Right lobe of liver (tissue), 6 donors: ENCODE measurements at regions not wholly inside any gene's neighbourhood (a gene's known extent, or its start where the extent isn't known, plus 50 kb on each side); places are given as distances from the start of the nearest gene placed in this dataset.
A peak's percentile ranks its signal among the peaks of the same experiment; 100 is the strongest.

Experiments used
- ATAC-seq, 4 donors: fragments of 200-7000 bp; cut with Tn5 transposase; one replicate each; pipeline ENCODE4 v1.9.1; 2020; ENCODE audit warnings: mild to moderate bottlenecking in 4 of 4, moderate library complexity in 4 of 4
- DNase-seq, 3 donors: peaks; one replicate each; pipeline ENCODE4 v3.0.0-alpha.2; 2020
- H3K27ac ChIP-seq, 3 donors: fragments of 200-600 bp; one replicate each; pipeline ENCODE4 v1.8.0; 2022
- H3K27me3 ChIP-seq, 2 donors: fragments of 200-600 bp; one replicate each; pipeline ENCODE4 v1.8.0; 2022
- H3K36me3 ChIP-seq, 4 donors: fragments of 200-600 bp; sonication (generic) in 1 of 4; one replicate each; pipeline versions ENCODE4 v1.5.1 to v1.8.0; 2017 to 2022; ENCODE audit warnings: control low read depth in 1 of 4
- H3K4me1 ChIP-seq, 4 donors: fragments of 200-600 bp; sonication (generic) in 1 of 4; one replicate each; pipeline versions ENCODE4 v1.5.1 to v1.8.0; 2017 to 2022; ENCODE audit warnings: control low read depth in 1 of 4
- H3K4me3 ChIP-seq, 3 donors: fragments of 200-600 bp; one replicate each; pipeline ENCODE4 v1.8.0; 2022
- H3K9me3 ChIP-seq, 4 donors: fragments of 200-600 bp; sonication (generic) in 1 of 4; one replicate each; pipeline versions ENCODE4 v1.5.1 to v1.8.0; 2017 to 2022; ENCODE audit warnings: control low read depth in 1 of 4
- CTCF ChIP-seq, 4 donors: fragments of 200-600 bp in 3 of 4; fragments of 450-650 bp in 1 of 4; IDR thresholded peaks; one replicate each; pipeline versions ENCODE4 v1.5.1 to v1.8.0; 2016 to 2022; ENCODE audit warnings: antibody characterized with exemption in 4 of 4, mild to moderate bottlenecking in 2 of 4
- POLR2A ChIP-seq: fragments of 450-650 bp; IDR thresholded peaks from one replicate; pipeline ENCODE4 v1.6.1; 2017; ENCODE audit warnings: antibody characterized with exemption, mild to moderate bottlenecking
- WGBS: methylation state at CpG from one replicate; pipeline ENCODE4 v1.1.6; 2018; ENCODE audit warnings: low coverage, low lambda C conversion rate; ENCODE audit not compliant: insufficient coverage; ENCODE audit errors: missing lambda C conversion rate; 5-methylcytosine and 5-hydroxymethylcytosine counted together
- intact Hi-C, 2 donors: fragments of 100-400 bp; cut with DNase I; formaldehyde crosslinking; loops; one replicate each; pipeline versions ENCODE4 v1.11.2 to v1.14.1; 2022
- donor health status: DM: no; HTN: yes; CAD: no.
- donor health status: DM: no; HTN: no; CAD: no.
- donor health status: DM: no; HTN: no; CAD: no.
- donor health status: DM: no; HTN: yes; CAD: no.
- donor health status: DM: no; HTN: yes; CAD: no.

GRCh38 chr5:74430631-74431289, 209.8 kb downstream of the ENC1 start:
- no peaks in the 10 kb centered on the region for H3K9me3 ChIP-seq
- DNase-seq, result no peak
- H3K36me3 ChIP-seq, result no peaks in the 10 kb centered on the region
- TF ChIP-seq POLR2A (no peak), CTCF (IDR thresholded peaks at IDR 0.05) (no peak)
- H3K27me3 ChIP-seq, result no peaks in the 10 kb centered on the region
- peak; percentile 25 to 69 (median 57) for ATAC-seq
- peaks cover 0 to 11% (median 0%) of the 10 kb centered on the region in 4 donors for H3K4me1 ChIP-seq
- no peak overlapping the region for H3K4me3 ChIP-seq
- intact Hi-C loops, result no loop called here
- WGBS, result 45% methylated on average over 3 of the region's 4 CpGs
- H3K27ac ChIP-seq, result no peak overlapping the region

- DNase-seq (no peak), ATAC-seq (no peak)
- no peak for TF ChIP-seq CTCF (IDR thresholded peaks at IDR 0.05)
- TF ChIP-seq POLR2A, result no peak
- 91% methylated on average over 4 of the region's 4 CpGs for WGBS
- H3K4me3 ChIP-seq, result no peak overlapping the region
- H3K27ac ChIP-seq, result no peak overlapping the region
- no peaks in the 10 kb centered on the region for H3K36me3 ChIP-seq
- H3K9me3 ChIP-seq, result no peaks in the 10 kb centered on the region
- intact Hi-C loops, result no loop called here
- H3K27me3 ChIP-seq, result no peaks in the 10 kb centered on the region
- peaks cover 0 to 16% (median 0%) of the 10 kb centered on the region in 4 donors for H3K4me1 ChIP-seq
Measured at GRCh38 chr5:74429495-74429894, 211.0 kb downstream of the ENC1 start.

- Histone ChIP-seq H3K4me1 (peaks cover 0 to 22% (median 0%) of the 10 kb centered on the region in 4 donors), H3K27me3 (no peaks in the 10 kb centered on the region), H3K9me3 (no peaks in the 10 kb centered on the region), H3K27ac (no peak overlapping the region), H3K4me3 (no peak overlapping the region), H3K36me3 (no peaks in the 10 kb centered on the region)
- DNase-seq, result no peak
- intact Hi-C loops, result no loop called here
- TF ChIP-seq POLR2A (no peak), CTCF (IDR thresholded peaks at IDR 0.05) (no peak)
- ATAC-seq, result no peak
- 55% methylated on average over 2 of the region's 2 CpGs for WGBS
Measured at GRCh38 chr5:74428876-74429275, 211.7 kb downstream of the ENC1 start.

- intact Hi-C loops, result no loop called here
- no peak for TF ChIP-seq CTCF (IDR thresholded peaks at IDR 0.05)
- no peak for TF ChIP-seq POLR2A
- no peak for ATAC-seq
- DNase-seq, result no peak
- Histone ChIP-seq H3K4me3 (no peak overlapping the region), H3K9me3 (no peaks in the 10 kb centered on the region), H3K4me1 (peaks cover 0 to 22% (median 0%) of the 10 kb centered on the region in 4 donors), H3K36me3 (no peaks in the 10 kb centered on the region), H3K27me3 (no peaks in the 10 kb centered on the region), H3K27ac (no peak overlapping the region)
- 93% methylated on average over 2 of the region's 2 CpGs for WGBS
Measured at GRCh38 chr5:74428275-74428674, 212.3 kb downstream of the ENC1 start.
